ENCODE measurements at regions not wholly inside any gene's neighbourhood (a gene's known extent, or its start where the extent isn't known, plus 50 kb on each side); places are given as distances from the start of the nearest gene placed in this dataset.

GRCh38 chr6:22821664-22822320, 252.4 kb downstream of the HDGFL1 start (continued):
- TF ChIP-seq EHMT2 (IDR thresholded peaks at IDR 0.05; ENCODE audit: borderline replicate concordance, low read depth, low read length), result no peak

- ChIA-PET POLR2A (no interaction called here), CTCF (ENCODE audit: low intra/inter-chr PET ratio, low total read pairs) (no interaction called here)
- Histone ChIP-seq H3K27ac (ENCODE audit: extremely low read length, insufficient read depth, low read length) (no peak overlapping the region), H3K9ac (ENCODE audit: insufficient read depth, low read depth, low read length) (no peak overlapping the region), H3K4me1 (ENCODE audit: insufficient read depth, low read length) (no peaks in the 10 kb centered on the region), H3K4me2 (ENCODE audit: low read depth, low read length) (no peak overlapping the region), H2AFZ (ENCODE audit: low read length) (no peak overlapping the region), H3K79me2 (ENCODE audit: insufficient read depth, low read length) (no peaks in the 10 kb centered on the region), H3K27me3 (ENCODE audit: control insufficient read depth in 1 of 2, insufficient read depth in 2 of 2, low read length in 2 of 2) (no peaks in the 10 kb centered on the region), H3K36me3 (replicated peaks in 1 of 2; ENCODE audit: control insufficient read depth in 1 of 2, insufficient read depth in 2 of 2, low read length in 2 of 2) (no peaks in the 10 kb centered on the region), H3K9me3 (ENCODE audit: low read length) (peaks cover 62% of the 10 kb centered on the region), H4K20me1 (ENCODE audit: insufficient read depth, low read length) (no peaks in the 10 kb centered on the region), H3K4me3 (replicated peaks in 1 of 3; ENCODE audit: insufficient read depth in 1 of 3, low read depth in 2 of 3, low read length in 3 of 3) (no peak overlapping the region)
- DNase-seq (ENCODE audit: low spot score), result no peak
- WGBS (ENCODE audit: low lambda C conversion rate), result 59% methylated on average over 3 of the region's 3 CpGs
- in situ Hi-C loops (cut with HindIII; ENCODE audit: extremely low pct_ligation_motif_present, low pct_unique_long_range_greater_than_20kb) (no loop called here), intact Hi-C loops (cut with micrococcal nuclease; ENCODE audit: unreplicated experiment) (loop anchor here (5.0 kb wide), 1 partner anchor 888 kb away; no protein-coding TSS in a partner anchor)
- no peak for ATAC-seq
- FAIRE-seq, result no peak
- no TSS peak for BruUV-seq (replicated peaks)
- TF ChIP-seq ZNF24 (IDR thresholded peaks at IDR 0.05) (no peak), ZNF326 (CRISPR knock-in tag; IDR thresholded peaks at IDR 0.05; ENCODE audit: borderline replicate concordance) (no peak), ZNF446 (CRISPR knock-in tag; IDR thresholded peaks at IDR 0.05) (no peak), ZNF639 (CRISPR knock-in tag; conservative IDR thresholded peaks at IDR 0.05) (no peak), ARID5B (CRISPR knock-in tag; IDR thresholded peaks at IDR 0.05) (no peak), ZHX2 (IDR thresholded peaks at IDR 0.05; ENCODE audit: low read depth) (no peak), ZHX2 (CRISPR knock-in tag; IDR thresholded peaks at IDR 0.05; ENCODE audit: borderline replicate concordance) (no peak), ZNF674 (CRISPR knock-in tag; IDR thresholded peaks at IDR 0.05; ENCODE audit: low read depth) (no peak), SRSF4 (IDR thresholded peaks at IDR 0.05; ENCODE audit: low read depth, low read length, poor library complexity, severe bottlenecking) (no peak), MAFF (IDR thresholded peaks at IDR 0.05; ENCODE audit: low read depth, low read length) (no peak)
Measured at GRCh38 chr6:22825210-22825609, 255.8 kb downstream of the HDGFL1 start.

Measured in HepG2 (cell line).